Esophagus muscularis mucosa (tissue), 4 donors: ENCODE measurements at regions not wholly inside any gene's neighbourhood (a gene's known extent, or its start where the extent isn't known, plus 50 kb on each side); places are given as distances from the start of the nearest gene placed in this dataset.
A peak's percentile ranks its signal among the peaks of the same experiment; 100 is the strongest.

Experiments
- DNase-seq: peaks from one replicate; pipeline ENCODE4 v3.0.0-alpha.2; 2017; ENCODE audit errors: extremely low spot score
- H3K27ac ChIP-seq, 4 donors: fragments of 200-600 bp; sonication (generic); replicated peaks in 1 of 4; 1 replicate in 3 of 4; 2 replicates in 1 of 4; pipeline ENCODE4 v1.5.1; 2016 to 2019; ENCODE audit warnings: mild to moderate bottlenecking in 1 of 4
- H3K27me3 ChIP-seq, 4 donors: fragments of 200-600 bp; sonication (generic); one replicate each; pipeline versions ENCODE4 v1.5.1 to v1.6.0; 2016 to 2019
- H3K36me3 ChIP-seq, 4 donors: fragments of 200-600 bp; sonication (generic); one replicate each; pipeline ENCODE4 v1.5.1; 2016 to 2019
- H3K4me1 ChIP-seq, 4 donors: fragments of 200-600 bp; sonication (generic); one replicate each; pipeline ENCODE4 v1.5.1; 2016 to 2019
- H3K4me3 ChIP-seq, 4 donors: fragments of 200-600 bp; sonication (generic); 1 replicate in 2 of 4; 2 replicates in 2 of 4; pipeline ENCODE4 v1.5.1; 2016 to 2019; ENCODE audit warnings: mild to moderate bottlenecking in 4 of 4, moderate library complexity in 1 of 4
- H3K9me3 ChIP-seq, 4 donors: fragments of 200-600 bp; sonication (generic); 1 replicate in 3 of 4; 2 replicates in 1 of 4; pipeline ENCODE4 v1.5.1; 2016 to 2019
- EP300 ChIP-seq: sonication (generic); formaldehyde crosslinking; IDR thresholded peaks from one replicate; pipeline ENCODE4 v1.6.1; 2017; ENCODE audit warnings: antibody characterized with exemption
- POLR2A ChIP-seq: fragments of 450-650 bp; IDR thresholded peaks from one replicate; pipeline ENCODE4 v1.6.1; 2017; ENCODE audit warnings: antibody characterized with exemption, moderate library complexity, mild to moderate bottlenecking, low read depth
- POLR2AphosphoS5 ChIP-seq, 2 donors: sonication (generic); formaldehyde crosslinking; IDR thresholded peaks; one replicate each; pipeline ENCODE4 v1.6.1; 2017; ENCODE audit warnings: antibody characterized with exemption in 2 of 2
- WGBS: methylation state at CpG from one replicate; pipeline ENCODE4 v1.1.5; 2018; 5-methylcytosine and 5-hydroxymethylcytosine counted together
- intact Hi-C: fragments of 100-400 bp; cut with DNase I; formaldehyde crosslinking; loops from one replicate; pipeline ENCODE4 v1.15.1; 2023
- TF ChIP-seq, protein P1 (sequence below), 3 experiments: fragments of 200-600 bp in 2 of 3; fragments of 450-650 bp in 1 of 3; sonication (generic) in 2 of 3; IDR thresholded peaks; one replicate each; pipeline ENCODE4 v1.5.1; 2017 to 2019; ENCODE audit warnings: antibody characterized with exemption in 3 of 3, mild to moderate bottlenecking in 2 of 3, moderate library complexity in 1 of 3

DNA sequence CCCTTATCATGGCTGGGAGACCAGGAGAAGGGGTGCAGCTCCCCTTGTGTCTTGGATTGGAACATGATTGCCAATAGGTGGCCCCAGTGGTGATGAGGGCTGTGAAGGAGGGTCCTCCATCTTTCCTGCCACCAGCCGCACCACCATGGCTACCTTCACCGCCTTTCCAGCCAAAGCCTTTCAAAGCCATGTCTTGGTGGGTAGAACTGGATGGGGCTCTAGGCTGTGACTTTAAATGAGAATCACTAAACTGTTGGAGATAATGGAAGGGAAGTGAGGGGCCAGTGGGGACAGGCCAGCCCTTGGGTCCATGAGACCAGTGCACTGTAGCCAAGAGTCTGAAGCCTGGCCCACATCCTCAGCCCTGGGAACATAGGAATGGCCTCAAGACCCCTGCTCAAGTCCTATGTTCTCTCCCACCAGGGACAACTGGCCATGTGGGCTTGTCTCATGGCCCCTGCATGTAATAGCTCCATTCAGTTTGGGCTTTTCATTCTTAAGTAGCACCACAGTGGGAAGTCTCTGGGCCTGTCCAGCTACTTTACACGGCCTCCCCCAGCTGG, 345.7 kb downstream of the DYSF start:
- Histone ChIP-seq H3K4me1 (peaks cover 0 to 5% (median 2%) of the 10 kb centered on the region in 4 donors), H3K27me3 (no peaks in the 10 kb centered on the region), H3K4me3 (no peak overlapping the region), H3K9me3 (no peaks in the 10 kb centered on the region), H3K36me3 (no peaks in the 10 kb centered on the region), H3K27ac (no peak overlapping the region)
- TF ChIP-seq, protein P1, sequence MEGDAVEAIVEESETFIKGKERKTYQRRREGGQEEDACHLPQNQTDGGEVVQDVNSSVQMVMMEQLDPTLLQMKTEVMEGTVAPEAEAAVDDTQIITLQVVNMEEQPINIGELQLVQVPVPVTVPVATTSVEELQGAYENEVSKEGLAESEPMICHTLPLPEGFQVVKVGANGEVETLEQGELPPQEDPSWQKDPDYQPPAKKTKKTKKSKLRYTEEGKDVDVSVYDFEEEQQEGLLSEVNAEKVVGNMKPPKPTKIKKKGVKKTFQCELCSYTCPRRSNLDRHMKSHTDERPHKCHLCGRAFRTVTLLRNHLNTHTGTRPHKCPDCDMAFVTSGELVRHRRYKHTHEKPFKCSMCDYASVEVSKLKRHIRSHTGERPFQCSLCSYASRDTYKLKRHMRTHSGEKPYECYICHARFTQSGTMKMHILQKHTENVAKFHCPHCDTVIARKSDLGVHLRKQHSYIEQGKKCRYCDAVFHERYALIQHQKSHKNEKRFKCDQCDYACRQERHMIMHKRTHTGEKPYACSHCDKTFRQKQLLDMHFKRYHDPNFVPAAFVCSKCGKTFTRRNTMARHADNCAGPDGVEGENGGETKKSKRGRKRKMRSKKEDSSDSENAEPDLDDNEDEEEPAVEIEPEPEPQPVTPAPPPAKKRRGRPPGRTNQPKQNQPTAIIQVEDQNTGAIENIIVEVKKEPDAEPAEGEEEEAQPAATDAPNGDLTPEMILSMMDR (IDR thresholded peaks at IDR 0.05): no peak
- no peak for TF ChIP-seq POLR2A
- no peak for TF ChIP-seq POLR2AphosphoS5 (IDR thresholded peaks at IDR 0.05)
- no peak for TF ChIP-seq EP300
- no peak for DNase-seq
- WGBS: 97% methylated on average over 3 of the region's 3 CpGs
- intact Hi-C loops: loop anchor here (5.0 kb wide), 2 partner anchors 192 to 252 kb away; no protein-coding TSS in a partner anchor

DNA sequence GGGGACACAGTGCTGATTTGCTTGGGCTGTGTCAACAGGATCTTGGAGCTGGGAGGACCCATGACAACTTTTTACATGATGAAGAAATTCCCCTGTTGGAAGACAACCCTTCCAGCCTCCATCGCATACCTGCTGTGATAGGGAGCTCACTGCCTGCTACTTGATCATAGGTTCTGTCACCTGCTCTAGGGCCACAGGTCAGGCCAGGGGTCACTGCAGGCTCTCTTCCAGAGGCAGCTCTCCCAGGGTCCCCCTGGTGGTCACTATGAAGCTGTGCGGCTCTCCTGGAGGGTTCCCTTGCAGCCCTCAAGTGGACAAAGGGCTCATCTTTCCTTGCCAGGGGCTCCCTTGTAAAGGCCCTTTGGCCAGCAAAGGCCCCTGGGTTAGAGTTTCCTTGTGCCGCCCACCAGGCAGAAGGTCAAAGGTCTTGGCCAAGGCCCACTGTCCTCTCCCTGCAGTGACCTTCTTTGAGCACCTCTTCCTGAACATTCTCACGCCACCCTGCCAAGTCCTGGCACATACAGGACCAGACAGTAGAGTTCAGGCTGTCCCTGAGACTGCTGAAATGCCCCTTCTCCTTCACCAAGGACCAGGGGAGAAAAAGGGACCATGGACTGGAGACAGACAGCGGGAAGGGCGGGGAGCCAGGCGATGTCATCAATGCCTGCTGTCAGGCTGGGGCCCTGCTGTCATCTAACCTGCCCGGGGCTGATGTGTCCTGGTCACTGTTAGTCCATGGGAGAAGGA, 345.1 kb downstream of the DYSF start:
- no peak overlapping the region for H3K27ac ChIP-seq
- H3K27me3 ChIP-seq: no peaks in the 10 kb centered on the region
- DNase-seq: no peak
- intact Hi-C loops: loop anchor here (5.0 kb wide), 2 partner anchors 191 to 251 kb away; no protein-coding TSS in a partner anchor
- WGBS: 86% methylated on average over 6 of the region's 8 CpGs
- H3K4me1 ChIP-seq: peaks cover 0 to 5% (median 2%) of the 10 kb centered on the region in 4 donors
- H3K9me3 ChIP-seq: no peaks in the 10 kb centered on the region
- TF ChIP-seq, protein P1 (IDR thresholded peaks at IDR 0.05): peak; percentile 57 to 70 (median 58)
- no peak for TF ChIP-seq POLR2A
- H3K36me3 ChIP-seq: no peaks in the 10 kb centered on the region
- no peak overlapping the region for H3K4me3 ChIP-seq

DNA sequence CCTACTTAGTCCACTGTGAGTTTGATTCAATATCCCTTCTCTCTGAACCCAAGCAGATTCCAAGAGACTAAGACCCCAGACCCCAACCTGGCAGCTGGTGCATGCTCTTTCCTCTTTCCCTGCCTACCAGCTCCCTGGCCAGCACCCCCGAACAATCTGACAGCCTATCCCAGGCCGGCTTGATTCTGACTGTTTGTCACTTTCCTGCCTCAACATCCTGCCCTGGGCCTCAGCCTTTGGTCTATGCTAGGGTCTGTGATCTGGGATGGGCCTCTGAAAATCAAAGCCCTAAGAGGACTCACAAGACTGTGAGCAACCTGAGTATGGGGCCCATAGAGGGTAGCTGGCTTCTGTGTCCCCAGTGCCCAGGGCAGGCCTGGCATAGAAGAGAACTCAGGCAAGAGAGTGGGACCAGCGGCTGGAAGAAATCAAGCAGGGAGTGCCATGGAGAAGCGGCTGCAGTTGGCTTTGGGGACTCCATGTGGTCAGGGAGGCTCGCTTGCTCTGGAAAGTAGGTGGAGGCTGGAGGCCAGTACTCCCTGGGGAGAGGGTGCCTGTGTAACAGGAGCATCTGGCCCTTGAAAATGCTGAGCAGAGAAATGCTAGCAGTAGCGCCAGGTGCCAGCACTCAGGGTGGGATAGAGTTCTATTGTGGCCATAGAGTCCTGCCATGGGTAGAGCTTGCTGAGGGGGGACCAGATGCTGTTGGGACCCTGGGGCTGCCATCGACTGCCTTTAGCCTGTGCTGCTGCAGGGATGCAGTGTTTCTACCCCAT, 343.9 kb downstream of the DYSF start:
- no peak for TF ChIP-seq EP300
- TF ChIP-seq POLR2A: no peak
- TF ChIP-seq POLR2AphosphoS5 (IDR thresholded peaks at IDR 0.05): no peak
- TF ChIP-seq, protein P1 (IDR thresholded peaks at IDR 0.05): no peak
- Histone ChIP-seq H3K4me3 (no peak overlapping the region), H3K9me3 (no peaks in the 10 kb centered on the region), H3K4me1 (peaks cover 0 to 5% (median 2%) of the 10 kb centered on the region in 4 donors), H3K27ac (no peak overlapping the region), H3K36me3 (no peaks in the 10 kb centered on the region), H3K27me3 (no peaks in the 10 kb centered on the region)
- no peak for DNase-seq
- 91% methylated on average over 7 of the region's 7 CpGs for WGBS
- intact Hi-C loops: loop anchor here (5.0 kb wide), 2 partner anchors 190 to 250 kb away; no protein-coding TSS in a partner anchor

DNA sequence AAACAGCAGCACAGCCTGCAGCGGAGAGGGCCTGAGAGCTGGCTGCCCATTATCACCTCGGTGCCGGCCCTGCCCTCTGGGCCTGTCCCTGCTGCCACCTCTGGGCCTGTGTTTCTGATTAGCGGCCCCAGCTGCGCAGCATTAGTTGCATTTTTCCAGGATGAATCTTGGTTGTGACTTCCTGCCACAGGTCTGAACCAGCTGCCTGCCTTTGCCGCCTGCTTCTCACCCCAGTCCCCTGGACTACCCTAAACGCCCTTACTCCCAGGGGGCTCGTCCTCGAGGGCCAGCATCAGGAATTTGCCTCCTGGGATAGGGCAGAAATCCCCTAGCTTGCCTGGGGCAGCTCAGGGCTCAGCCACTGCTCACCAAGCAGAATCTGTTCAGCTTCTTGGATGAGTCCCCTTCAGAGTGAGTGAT, 342.8 kb downstream of the DYSF start:
- Histone ChIP-seq H3K9me3 (no peaks in the 10 kb centered on the region), H3K36me3 (no peaks in the 10 kb centered on the region), H3K4me3 (no peak overlapping the region), H3K27me3 (no peaks in the 10 kb centered on the region), H3K27ac (no peak overlapping the region), H3K4me1 (no peaks in the 10 kb centered on the region)
- 86% methylated on average over 5 of the region's 9 CpGs for WGBS
- DNase-seq: no peak
- intact Hi-C loops: loop anchor here (5.0 kb wide), 2 partner anchors 189 to 249 kb away; no protein-coding TSS in a partner anchor
- TF ChIP-seq POLR2A (no peak), POLR2AphosphoS5 (IDR thresholded peaks at IDR 0.05) (no peak), EP300 (no peak)
- TF ChIP-seq, protein P1 (IDR thresholded peaks at IDR 0.05): no peak
